HCT116 (cell line): ENCODE measurements at regions not wholly inside any gene's neighbourhood (a gene's known extent, or its start where the extent isn't known, plus 50 kb on each side); places are given as distances from the start of the nearest gene placed in this dataset.

Source experiments
- ATAC-seq: fragments of 200-7000 bp; cut with Tn5 transposase; 2 replicates; pipeline ENCODE4 v1.9.1; 2020; ENCODE audit warnings: mild to moderate bottlenecking, moderate library complexity
- BruUV-seq: library from RNA; stranded (reverse); fragments of 400-500 nt; replicated peaks from 2 replicates; lab custom pipeline; 2021; lab: Mats Ljungman, UMichigan
- CTCF ChIA-PET: fragments of 300-600 bp; sonication (Branson Sonifier 250); formaldehyde crosslinking; loops from one replicate; lab custom pipeline; 2021; ENCODE audit warnings: antibody characterized with exemption; lab: Charles Lee
- POLR2A ChIA-PET: fragments of 300-600, 350-600 bp; sonication (Branson Sonifier 250); formaldehyde crosslinking; loops from one replicate; lab custom pipeline; 2021; ENCODE audit warnings: antibody characterized with exemption; lab: Charles Lee
- RAD21 ChIA-PET, 2 experiments: fragments of 300-600 bp; sonication (Branson Sonifier 250); formaldehyde crosslinking; loops; one replicate each; lab custom pipeline; 2023; ENCODE audit warnings: low total read pairs in 2 of 2; ENCODE audit not compliant: uncharacterized antibody in 2 of 2, unreplicated experiment in 2 of 2, low non-redundant PET in 1 of 2; lab: Charles Lee
- DNase-seq: peaks from one replicate; pipeline ENCODE4 v3.0.0-alpha.2; 2010; ENCODE audit warnings: low read depth, low spot score
- H2AFZ ChIP-seq: fragments of 200-600 bp; shearing (Covaris generic), sonication (generic); 2 replicates; pipeline ENCODE4 v1.6.1; 2017; ENCODE audit warnings: low read depth, mixed run types, mixed read lengths, antibody characterized with exemption, low read length; ENCODE audit not compliant: poor library complexity, severe bottlenecking
- H3K27ac ChIP-seq: 2 replicates; pipeline ENCODE4 v1.5.1; 2012; ENCODE audit warnings: low read depth, low read length
- H3K27me3 ChIP-seq: fragments of 200-600 bp; sonication (generic); 2 replicates; pipeline ENCODE4 v1.6.1; 2016; ENCODE audit warnings: mixed run types, low read length, mixed read lengths; ENCODE audit not compliant: insufficient read depth
- H3K36me3 ChIP-seq, 2 experiments: fragments of 200-500 bp in 1 of 2; fragments of 200-600 bp in 1 of 2; sonication (Bioruptor generic) in 1 of 2; sonication (generic) in 1 of 2; 2 replicates each; pipeline versions ENCODE4 v1.5.1 to v1.6.1; 2014 to 2016; ENCODE audit warnings: low read length in 2 of 2, inconsistent platforms in 1 of 2, mixed read lengths in 1 of 2, mixed run types in 1 of 2; ENCODE audit not compliant: insufficient read depth in 2 of 2, control insufficient read depth in 1 of 2
- H3K4me1 ChIP-seq, 2 experiments: fragments of 200-600 bp in 1 of 2; sonication (generic) in 1 of 2; 2 replicates each; pipeline versions ENCODE4 v1.5.1 to v1.6.1; 2012 to 2017; ENCODE audit warnings: low read length in 2 of 2, inconsistent platforms in 1 of 2, mild to moderate bottlenecking in 1 of 2, mixed read lengths in 1 of 2, mixed run types in 1 of 2, moderate library complexity in 1 of 2; ENCODE audit not compliant: insufficient read depth in 2 of 2, control insufficient read depth in 1 of 2
- H3K4me2 ChIP-seq: fragments of 200-600 bp; sonication (generic); 2 replicates; pipeline ENCODE4 v1.6.1; 2017; ENCODE audit warnings: mixed run types, low read length, mixed read lengths
- H3K4me3 ChIP-seq, 2 experiments: fragments of 200-600 bp in 1 of 2; sonication (generic) in 1 of 2; replicated peaks in 1 of 2; 2 replicates each; pipeline ENCODE4 v1.5.1; 2011 to 2016; ENCODE audit warnings: low read length in 2 of 2, control low read depth in 1 of 2, low read depth in 1 of 2, mild to moderate bottlenecking in 1 of 2, mixed read lengths in 1 of 2, mixed run types in 1 of 2
- H3K79me2 ChIP-seq: fragments of 200-600 bp; sonication (generic); 2 replicates; pipeline ENCODE4 v1.6.1; 2017; ENCODE audit warnings: mild to moderate bottlenecking, mixed run types, low read length, moderate library complexity, mixed read lengths; ENCODE audit not compliant: insufficient read depth
- H3K9ac ChIP-seq: fragments of 200-600 bp; sonication (generic); 2 replicates; pipeline ENCODE4 v1.6.1; 2016; ENCODE audit warnings: low read length, mixed read lengths
- H3K9me2 ChIP-seq: fragments of 200-600 bp; sonication (generic), shearing (Covaris generic); 2 replicates; pipeline ENCODE4 v1.6.1; 2017; ENCODE audit warnings: mixed run types, mild to moderate bottlenecking, moderate library complexity; ENCODE audit not compliant: insufficient read depth
- H3K9me3 ChIP-seq, 2 experiments: fragments of 200-500 bp in 1 of 2; fragments of 200-600 bp in 1 of 2; sonication (Bioruptor generic) in 1 of 2; sonication (generic) in 1 of 2; 2 replicates each; pipeline ENCODE4 v1.6.1; 2014 to 2017; ENCODE audit warnings: low read length in 2 of 2, mixed read lengths in 2 of 2, inconsistent platforms in 1 of 2, low read depth in 1 of 2, mild to moderate bottlenecking in 1 of 2, mixed run types in 1 of 2, moderate library complexity in 1 of 2; ENCODE audit not compliant: control insufficient read depth in 1 of 2, insufficient read depth in 1 of 2
- H4K20me1 ChIP-seq: fragments of 200-600 bp; sonication (generic), shearing (Covaris generic); 2 replicates; pipeline ENCODE4 v1.6.1; 2017; ENCODE audit warnings: mixed run types, mild to moderate bottlenecking, moderate library complexity; ENCODE audit not compliant: insufficient read depth
- EZH2 ChIP-seq: fragments of 200-600 bp; sonication (generic); IDR thresholded peaks from 2 replicates; pipeline ENCODE4 v1.6.1; 2017; ENCODE audit warnings: antibody characterized with exemption, mixed run types
- EZH2phosphoT487 ChIP-seq: fragments of 200-600 bp; IDR thresholded peaks from 2 replicates; pipeline ENCODE4 v1.6.1; 2018; ENCODE audit warnings: antibody characterized with exemption, borderline replicate concordance
- JUND ChIP-seq: IDR thresholded peaks from 2 replicates; pipeline ENCODE4 v1.6.1; 2012
- REST ChIP-seq: IDR thresholded peaks from 2 replicates; pipeline ENCODE4 v1.6.1; 2012; ENCODE audit warnings: low read depth
- TCF7L2 ChIP-seq: IDR thresholded peaks from 2 replicates; pipeline ENCODE4 v1.7.0; 2011; ENCODE audit warnings: borderline replicate concordance, inconsistent platforms; ENCODE audit not compliant: insufficient read depth, insufficient read length; ENCODE audit errors: extremely low read depth
- ZNF274 ChIP-seq: fragments of 200-500 bp; sonication (Bioruptor generic); IDR thresholded peaks from 2 replicates; pipeline ENCODE4 v1.6.1; 2014; ENCODE audit warnings: mild to moderate bottlenecking, low read depth, low read length, inconsistent platforms
- intact Hi-C: fragments of 100-400 bp; cut with micrococcal nuclease; formaldehyde crosslinking; loops from 2 replicates; pipeline ENCODE4 v1.10.0; 2022
- TF ChIP-seq, protein P1 (sequence below), 3 experiments: fragments of 200-600 bp in 1 of 3; sonication (generic) in 1 of 3; IDR thresholded peaks in 2 of 3; conservative IDR thresholded peaks in 1 of 3; 2 replicates each; pipeline ENCODE4 v1.5.1; 2012 to 2017; ENCODE audit warnings: low read depth in 2 of 3, low read length in 2 of 3, antibody characterized with exemption in 1 of 3, borderline replicate concordance in 1 of 3, control low read depth in 1 of 3, mild to moderate bottlenecking in 1 of 3, mixed read lengths in 1 of 3, mixed run types in 1 of 3, moderate library complexity in 1 of 3; ENCODE audit not compliant: insufficient read depth in 1 of 3

DNA sequence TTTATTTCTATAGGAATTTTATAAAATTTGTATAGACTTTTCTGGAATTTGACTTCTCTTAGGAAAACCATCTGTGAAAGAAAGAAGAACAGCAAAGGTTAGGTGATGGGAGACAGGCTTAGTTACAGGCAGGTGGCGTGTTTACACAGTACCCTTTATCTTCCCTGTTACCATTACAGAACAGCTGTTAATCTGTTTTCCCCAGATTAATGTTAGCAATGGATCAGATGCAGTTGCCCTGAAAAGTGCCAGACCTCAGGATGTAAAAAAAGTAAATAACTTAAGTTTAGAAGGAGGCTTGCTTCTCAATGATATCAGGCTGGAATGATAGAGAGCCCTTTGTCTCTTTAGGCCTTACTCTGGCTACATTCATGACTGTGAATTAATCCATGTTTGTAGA lies 1186.5 kb upstream of the TENM4 start:
- intact Hi-C loops, result no loop called here
- Histone ChIP-seq H3K4me1 (no peaks in the 10 kb centered on the region), H3K4me3 (no peak overlapping the region), H3K79me2 (no peaks in the 10 kb centered on the region), H2AFZ (no peak overlapping the region), H4K20me1 (no peaks in the 10 kb centered on the region), H3K27me3 (no peaks in the 10 kb centered on the region), H3K27ac (no peak overlapping the region), H3K36me3 (no peaks in the 10 kb centered on the region), H3K9me3 (peaks cover 0 to 11% of the 10 kb centered on the region in 2 experiments; a peak in 2 of 4 replicates), H3K4me2 (no peak overlapping the region), H3K9ac (no peak overlapping the region), H3K9me2 (no peaks in the 10 kb centered on the region)
- POLR2A ChIA-PET, result no interaction called here
- DNase-seq (no peak), ATAC-seq (no peak)
- BruUV-seq, result no TSS peak
- CTCF ChIA-PET, result no interaction called here
- RAD21 ChIA-PET, result no interaction called here
- TF ChIP-seq REST (no peak), TCF7L2 (no peak), ZNF274 (no peak), JUND (no peak), EZH2 (no peak), EZH2phosphoT487 (no peak)
- TF ChIP-seq, protein P1, sequence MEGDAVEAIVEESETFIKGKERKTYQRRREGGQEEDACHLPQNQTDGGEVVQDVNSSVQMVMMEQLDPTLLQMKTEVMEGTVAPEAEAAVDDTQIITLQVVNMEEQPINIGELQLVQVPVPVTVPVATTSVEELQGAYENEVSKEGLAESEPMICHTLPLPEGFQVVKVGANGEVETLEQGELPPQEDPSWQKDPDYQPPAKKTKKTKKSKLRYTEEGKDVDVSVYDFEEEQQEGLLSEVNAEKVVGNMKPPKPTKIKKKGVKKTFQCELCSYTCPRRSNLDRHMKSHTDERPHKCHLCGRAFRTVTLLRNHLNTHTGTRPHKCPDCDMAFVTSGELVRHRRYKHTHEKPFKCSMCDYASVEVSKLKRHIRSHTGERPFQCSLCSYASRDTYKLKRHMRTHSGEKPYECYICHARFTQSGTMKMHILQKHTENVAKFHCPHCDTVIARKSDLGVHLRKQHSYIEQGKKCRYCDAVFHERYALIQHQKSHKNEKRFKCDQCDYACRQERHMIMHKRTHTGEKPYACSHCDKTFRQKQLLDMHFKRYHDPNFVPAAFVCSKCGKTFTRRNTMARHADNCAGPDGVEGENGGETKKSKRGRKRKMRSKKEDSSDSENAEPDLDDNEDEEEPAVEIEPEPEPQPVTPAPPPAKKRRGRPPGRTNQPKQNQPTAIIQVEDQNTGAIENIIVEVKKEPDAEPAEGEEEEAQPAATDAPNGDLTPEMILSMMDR (IDR thresholded peaks at IDR 0.05 in 2 of 3, conservative IDR thresholded peaks at IDR 0.05 in 1 of 3; ENCODE audit: borderline replicate concordance in 1 of 3, insufficient read depth in 1 of 3, low read depth in 2 of 3, low read length in 2 of 3), result no peak
